Lower lobe of right lung (tissue), 2 donors: ENCODE measurements at regions not wholly inside any gene's neighbourhood (a gene's known extent, or its start where the extent isn't known, plus 50 kb on each side); places are given as distances from the start of the nearest gene placed in this dataset.
"Not testable (repeated sequence)": the region's sequence is repeated elsewhere in the genome, so short reads cannot be mapped to it uniquely, and the experiment has no call there.

Experiments
- ATAC-seq, 2 donors: fragments of 200-7000 bp; cut with Tn5 transposase; one replicate each; pipeline ENCODE4 v1.9.1; 2020 to 2022; ENCODE audit warnings: mild to moderate bottlenecking in 2 of 2, moderate library complexity in 2 of 2
- DNase-seq: peaks from one replicate; pipeline ENCODE4 v3.0.0-alpha.2; 2020
- H3K27ac ChIP-seq: fragments of 200-600 bp; one replicate; pipeline ENCODE4 v1.8.0; 2022
- H3K27me3 ChIP-seq: fragments of 200-600 bp; one replicate; pipeline ENCODE4 v1.8.0; 2022; ENCODE audit warnings: low read depth
- H3K36me3 ChIP-seq: fragments of 200-600 bp; one replicate; pipeline ENCODE4 v1.8.0; 2022; ENCODE audit warnings: mild to moderate bottlenecking
- H3K4me1 ChIP-seq: fragments of 200-600 bp; one replicate; pipeline ENCODE4 v1.8.0; 2022
- H3K4me3 ChIP-seq: fragments of 200-600 bp; one replicate; pipeline ENCODE4 v1.8.0; 2022; ENCODE audit warnings: mild to moderate bottlenecking
- H3K9me3 ChIP-seq: fragments of 200-600 bp; one replicate; pipeline ENCODE4 v1.8.0; 2022
- intact Hi-C: fragments of 100-400 bp; cut with DNase I; formaldehyde crosslinking; loops from one replicate; pipeline ENCODE4 v1.11.0; 2022
- TF ChIP-seq, protein P1 (sequence below): fragments of 200-600 bp; IDR thresholded peaks from one replicate; pipeline ENCODE4 v1.8.0; 2022; ENCODE audit warnings: antibody characterized with exemption, mild to moderate bottlenecking
- donor health status: DM: no; HTN: yes; CAD: no; lungs with severe emphysema.

DNA sequence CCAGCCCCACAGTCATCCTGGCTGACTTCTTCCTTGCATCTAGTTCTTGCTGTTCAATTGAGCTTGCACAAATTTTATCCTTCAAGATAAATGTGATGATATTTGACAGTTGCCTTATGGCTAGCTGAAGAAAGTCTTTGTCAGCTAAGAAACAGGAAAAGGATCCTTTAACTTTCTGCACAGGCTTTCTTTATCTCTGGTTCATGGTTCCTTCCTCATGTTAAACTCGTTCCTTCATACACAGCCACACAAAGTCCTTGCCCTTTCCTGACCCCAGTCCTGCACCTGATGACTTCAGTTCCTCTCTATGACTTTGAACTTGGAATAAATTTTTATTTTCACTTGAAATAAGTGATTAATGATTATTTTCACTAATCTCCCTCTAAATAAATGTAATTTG is 132.5 kb upstream of the PRSS3 start:
- Histone ChIP-seq H3K4me1 (no peaks in the 10 kb centered on the region), H3K27me3 (no peaks in the 10 kb centered on the region), H3K4me3 (no peak overlapping the region), H3K9me3 (no peaks in the 10 kb centered on the region), H3K27ac (no peak overlapping the region), H3K36me3 (no peaks in the 10 kb centered on the region)
- intact Hi-C loops: no loop called here
- ATAC-seq (no peak), DNase-seq (no peak)
- TF ChIP-seq, protein P1, sequence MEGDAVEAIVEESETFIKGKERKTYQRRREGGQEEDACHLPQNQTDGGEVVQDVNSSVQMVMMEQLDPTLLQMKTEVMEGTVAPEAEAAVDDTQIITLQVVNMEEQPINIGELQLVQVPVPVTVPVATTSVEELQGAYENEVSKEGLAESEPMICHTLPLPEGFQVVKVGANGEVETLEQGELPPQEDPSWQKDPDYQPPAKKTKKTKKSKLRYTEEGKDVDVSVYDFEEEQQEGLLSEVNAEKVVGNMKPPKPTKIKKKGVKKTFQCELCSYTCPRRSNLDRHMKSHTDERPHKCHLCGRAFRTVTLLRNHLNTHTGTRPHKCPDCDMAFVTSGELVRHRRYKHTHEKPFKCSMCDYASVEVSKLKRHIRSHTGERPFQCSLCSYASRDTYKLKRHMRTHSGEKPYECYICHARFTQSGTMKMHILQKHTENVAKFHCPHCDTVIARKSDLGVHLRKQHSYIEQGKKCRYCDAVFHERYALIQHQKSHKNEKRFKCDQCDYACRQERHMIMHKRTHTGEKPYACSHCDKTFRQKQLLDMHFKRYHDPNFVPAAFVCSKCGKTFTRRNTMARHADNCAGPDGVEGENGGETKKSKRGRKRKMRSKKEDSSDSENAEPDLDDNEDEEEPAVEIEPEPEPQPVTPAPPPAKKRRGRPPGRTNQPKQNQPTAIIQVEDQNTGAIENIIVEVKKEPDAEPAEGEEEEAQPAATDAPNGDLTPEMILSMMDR: no peak

DNA sequence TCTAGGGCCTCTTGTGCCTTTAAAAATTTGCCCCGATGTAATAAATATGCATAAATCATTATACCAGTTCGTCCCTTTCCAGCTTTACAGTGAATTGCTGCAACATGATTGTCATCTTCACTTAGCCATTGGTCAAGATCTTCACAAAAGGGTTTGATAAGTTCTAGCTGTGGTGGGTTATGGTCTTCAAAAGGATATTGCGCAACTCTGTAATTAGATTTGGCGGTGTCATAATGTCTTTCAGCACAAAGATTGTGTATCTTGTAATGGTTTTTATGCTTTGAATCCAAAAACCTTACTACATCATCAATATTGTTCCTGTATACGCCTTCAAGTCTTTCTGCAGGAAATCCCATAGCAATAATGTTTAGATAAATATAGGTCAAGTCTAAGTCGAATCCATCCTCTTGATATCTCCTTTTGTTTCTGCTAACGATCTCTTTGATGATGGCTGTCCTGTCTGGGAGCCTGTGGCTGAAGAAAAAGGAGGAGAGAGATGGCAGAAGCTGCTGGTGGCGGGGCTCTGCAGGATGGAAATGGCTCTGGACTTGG is 119.1 kb upstream of the PRSS3 start:
- Histone ChIP-seq H3K4me3 (peak overlapping the region; percentile 56), H3K27me3 (peaks cover 26% of the 10 kb centered on the region), H3K27ac (peak overlapping the region; percentile 49)
- ATAC-seq, H3K36me3 ChIP-seq, intact Hi-C loops, DNase-seq, H3K4me1 ChIP-seq, H3K9me3 ChIP-seq: not testable (repeated sequence)

DNA sequence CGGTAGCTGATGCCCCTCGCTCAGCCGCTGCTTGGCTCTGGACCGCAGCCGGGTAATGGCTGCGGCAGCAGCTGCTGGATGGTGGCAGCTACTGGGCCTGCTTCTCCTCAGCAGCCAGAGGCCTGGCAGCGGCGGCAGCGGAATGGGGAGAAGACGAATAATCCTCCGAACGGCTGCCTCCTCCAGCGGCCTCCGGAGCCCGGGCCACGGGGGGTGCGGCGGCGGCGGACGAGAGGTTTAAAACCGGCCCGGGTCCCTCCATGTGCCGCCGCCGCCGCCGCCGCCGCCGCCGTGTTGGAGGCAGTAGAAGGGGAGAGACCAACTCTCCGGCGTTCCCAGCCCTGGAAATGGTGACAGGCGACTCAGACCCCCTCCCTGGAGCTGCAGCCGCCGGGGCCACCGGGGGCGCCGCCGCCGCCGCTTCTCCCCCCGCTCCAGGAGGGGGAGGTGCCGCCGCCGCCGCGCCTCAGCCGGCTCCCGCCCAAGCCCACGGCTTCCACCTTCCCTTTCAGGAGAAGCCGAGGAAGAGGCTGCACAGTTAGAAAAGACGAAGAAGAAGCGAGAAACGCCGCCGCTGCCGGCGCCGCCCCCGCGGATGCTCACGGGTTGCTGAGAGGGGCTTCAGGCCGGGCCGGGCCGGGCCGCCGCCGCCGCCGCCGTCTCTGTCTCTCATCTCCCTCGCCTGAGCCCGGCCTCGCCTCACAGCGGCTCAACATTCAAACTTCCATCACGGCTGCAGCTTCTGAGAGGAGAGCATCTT is 118.4 kb upstream of the PRSS3 start:
- intact Hi-C loops: no loop called here
- H3K9me3 ChIP-seq: no peaks in the 10 kb centered on the region
- H3K36me3 ChIP-seq: no peaks in the 10 kb centered on the region
- DNase-seq: peak; percentile 46
- TF ChIP-seq, protein P1: no peak
- peaks cover 26% of the 10 kb centered on the region for H3K27me3 ChIP-seq
- ATAC-seq: peak; percentile 70 to 76
- peaks cover 4% of the 10 kb centered on the region for H3K4me1 ChIP-seq
- peak overlapping the region; percentile 56 for H3K4me3 ChIP-seq
- peak overlapping the region; percentile 49 for H3K27ac ChIP-seq

DNA sequence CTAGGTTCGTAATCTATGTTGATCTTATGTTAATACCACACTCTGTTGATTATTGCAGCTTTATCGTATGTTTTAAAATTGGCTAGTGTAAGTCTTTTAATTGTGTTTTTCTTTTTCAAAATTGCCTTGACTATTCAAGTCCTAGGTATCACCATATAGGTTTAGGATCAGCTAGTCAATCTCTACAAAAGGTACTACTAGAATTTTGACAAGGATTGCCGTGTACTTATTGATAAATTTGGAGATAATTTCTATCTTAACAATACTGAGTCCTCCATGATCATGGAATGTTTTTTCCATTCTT is 117.9 kb upstream of the PRSS3 start:
- Histone ChIP-seq H3K27ac (no peak overlapping the region), H3K36me3 (no peaks in the 10 kb centered on the region)

DNA sequence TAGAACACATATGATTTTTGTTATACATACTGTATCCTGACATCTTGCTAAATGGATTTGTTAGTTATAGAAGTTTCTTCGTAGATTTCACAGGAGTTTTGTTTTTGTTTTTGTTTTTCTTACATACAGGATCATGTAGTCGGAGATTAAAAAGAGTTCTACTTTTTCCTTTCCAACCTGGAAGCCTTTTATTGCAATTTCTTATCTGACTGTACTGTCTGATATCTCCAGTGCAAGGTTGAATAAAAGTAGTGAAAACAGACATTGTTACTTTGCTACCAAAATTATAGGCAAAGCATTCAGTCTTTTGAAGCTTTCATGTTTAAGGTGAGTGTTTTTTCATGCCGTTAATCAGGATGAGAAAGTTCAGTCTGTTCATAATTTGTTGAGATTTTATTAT is 117.4 kb upstream of the PRSS3 start:
- intact Hi-C loops: no loop called here
- Histone ChIP-seq H3K4me3 (no peak overlapping the region), H3K4me1 (peaks cover 4% of the 10 kb centered on the region), H3K27me3 (peaks cover 26% of the 10 kb centered on the region), H3K27ac (no peak overlapping the region), H3K36me3 (no peaks in the 10 kb centered on the region), H3K9me3 (no peaks in the 10 kb centered on the region)
- ATAC-seq (no peak), DNase-seq (no peak)
- TF ChIP-seq, protein P1: no peak

More for the DNA sequence above, 117.9 kb upstream of the PRSS3 start:
- ATAC-seq (no peak), DNase-seq (no peak)
- intact Hi-C loops: no loop called here
- peaks cover 4% of the 10 kb centered on the region for H3K4me1 ChIP-seq
- H3K9me3 ChIP-seq: no peaks in the 10 kb centered on the region
- H3K27me3 ChIP-seq: peaks cover 26% of the 10 kb centered on the region
- TF ChIP-seq, protein P1: no peak
- H3K4me3 ChIP-seq: peak overlapping the region; percentile 56

DNA sequence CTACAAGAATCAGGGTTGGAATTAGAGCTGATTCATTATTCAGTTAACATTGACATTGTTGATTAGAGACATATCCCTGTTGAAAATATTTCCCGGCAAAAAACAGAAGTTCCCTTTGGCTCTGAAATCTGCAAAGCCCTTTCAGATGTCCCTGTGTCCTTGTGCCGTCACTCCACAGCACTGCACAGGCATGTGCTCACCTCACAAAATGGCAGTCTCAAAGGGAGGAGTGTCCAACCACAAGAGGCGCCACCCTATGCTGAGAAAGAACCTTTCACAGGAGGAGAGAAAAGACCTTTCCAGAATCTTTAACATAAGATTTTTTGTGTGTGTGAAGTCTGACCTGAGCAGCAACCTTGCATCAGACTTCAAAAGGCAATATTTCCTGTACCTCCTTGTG is 112.8 kb upstream of the PRSS3 start:
- intact Hi-C loops: no loop called here
- TF ChIP-seq, protein P1: no peak

More for the DNA sequence above, 112.8 kb upstream of the PRSS3 start:
- Histone ChIP-seq H3K27ac (no peak overlapping the region), H3K9me3 (no peaks in the 10 kb centered on the region), H3K4me1 (no peaks in the 10 kb centered on the region), H3K36me3 (no peaks in the 10 kb centered on the region), H3K4me3 (no peak overlapping the region), H3K27me3 (peaks cover 19% of the 10 kb centered on the region)
- ATAC-seq: no peak
- DNase-seq: no peak
